Breast epithelium (tissue), 4 donors: ENCODE measurements at regions not wholly inside any gene's neighbourhood (a gene's known extent, or its start where the extent isn't known, plus 50 kb on each side); places are given as distances from the start of the nearest gene placed in this dataset.

Source experiments
- DNase-seq, 2 donors: peaks; one replicate each; pipeline ENCODE4 v3.0.0-alpha.2; 2019; ENCODE audit warnings: low spot score in 2 of 2
- H3K27ac ChIP-seq, 2 donors: fragments of 200-600 bp; sonication (generic) in 1 of 2; one replicate each; pipeline ENCODE4 v1.5.1; 2016 to 2019; ENCODE audit warnings: mild to moderate bottlenecking in 1 of 2
- H3K27me3 ChIP-seq, 2 donors: fragments of 200-600 bp; sonication (generic) in 1 of 2; one replicate each; pipeline versions ENCODE4 v1.5.1 to v1.6.0; 2017 to 2019; ENCODE audit warnings: control low read depth in 1 of 2, mild to moderate bottlenecking in 1 of 2
- H3K36me3 ChIP-seq: fragments of 200-600 bp; one replicate; pipeline ENCODE4 v1.5.1; 2019
- H3K4me1 ChIP-seq, 2 donors: fragments of 200-600 bp; sonication (generic); one replicate each; pipeline ENCODE4 v1.5.1; 2016 to 2019; ENCODE audit warnings: control low read depth in 1 of 2
- H3K4me3 ChIP-seq, 3 donors: fragments of 200-600 bp; sonication (generic); 1 replicate in 2 of 3; 2 replicates in 1 of 3; pipeline ENCODE4 v1.5.1; 2016 to 2019; ENCODE audit warnings: mild to moderate bottlenecking in 3 of 3, moderate library complexity in 2 of 3
- H3K9me3 ChIP-seq, 2 donors: fragments of 200-600 bp; sonication (generic) in 1 of 2; one replicate each; pipeline ENCODE4 v1.5.1; 2016 to 2019; ENCODE audit warnings: control low read depth in 1 of 2
- CTCF ChIP-seq, 3 donors: fragments of 450-650 bp; IDR thresholded peaks; one replicate each; pipeline ENCODE4 v1.5.1; 2016 to 2017; ENCODE audit warnings: antibody characterized with exemption in 3 of 3, mild to moderate bottlenecking in 3 of 3, moderate library complexity in 3 of 3
- POLR2A ChIP-seq: fragments of 450-650 bp; IDR thresholded peaks from one replicate; pipeline ENCODE4 v1.6.1; 2016; ENCODE audit warnings: antibody characterized with exemption, mild to moderate bottlenecking, moderate library complexity
- POLR2AphosphoS5 ChIP-seq, 3 donors: sonication (generic); formaldehyde crosslinking; IDR thresholded peaks; one replicate each; pipeline ENCODE4 v1.6.1; 2017; ENCODE audit warnings: antibody characterized with exemption in 3 of 3
- intact Hi-C: fragments of 100-400 bp; cut with DNase I; formaldehyde crosslinking; loops from one replicate; pipeline ENCODE4 v1.15.1; 2023; ENCODE audit warnings: low total_unique reads

DNA sequence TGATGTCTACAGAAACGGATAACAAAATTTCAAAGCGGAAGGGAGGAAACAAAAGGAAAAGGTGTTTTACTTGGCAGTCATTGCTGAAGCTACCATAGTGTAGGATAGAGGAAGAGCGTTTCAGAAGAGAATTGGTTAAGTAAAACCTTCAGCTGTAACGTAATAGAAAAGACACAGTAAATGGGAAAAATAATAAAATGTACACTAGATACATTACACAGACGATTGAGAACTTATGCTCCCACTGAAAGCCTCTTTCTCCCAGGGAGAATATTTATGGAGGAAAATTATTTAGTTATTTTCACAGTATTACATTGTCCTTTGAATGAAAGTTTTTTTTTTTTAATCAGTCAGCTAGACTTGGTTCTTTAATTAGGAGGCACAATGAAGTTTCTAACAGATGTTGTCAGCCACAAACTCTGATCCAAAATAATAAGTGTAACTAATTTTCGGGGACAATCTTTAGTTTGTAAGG, 90.7 kb upstream of the PRDM1 start:
- Histone ChIP-seq H3K27ac (peak overlapping the region in 1 of 2 donors; percentile 86), H3K9me3 (no peaks in the 10 kb centered on the region), H3K27me3 (no peaks in the 10 kb centered on the region), H3K4me3 (peak overlapping the region; percentile 59 to 80 (median 77)), H3K36me3 (no peaks in the 10 kb centered on the region), H3K4me1 (no peaks in the 10 kb centered on the region)
- intact Hi-C loops, result no loop called here
- no peak for DNase-seq
- TF ChIP-seq POLR2AphosphoS5 (IDR thresholded peaks at IDR 0.05), result no peak
- TF ChIP-seq POLR2A, result no peak
- no peak for TF ChIP-seq CTCF (IDR thresholded peaks at IDR 0.05)

- H3K27me3 ChIP-seq, result no peaks in the 10 kb centered on the region
- H3K27ac ChIP-seq, result peak overlapping the region; percentile 86 to 89
- no peaks in the 10 kb centered on the region for H3K36me3 ChIP-seq
- intact Hi-C loops, result no loop called here
- DNase-seq, result peak in 1 of 2 donors; percentile 49
- H3K4me3 ChIP-seq, result peak overlapping the region; percentile 59 to 80 (median 77)
- H3K4me1 ChIP-seq, result no peaks in the 10 kb centered on the region
- H3K9me3 ChIP-seq, result no peaks in the 10 kb centered on the region
- TF ChIP-seq POLR2A (no peak), POLR2AphosphoS5 (IDR thresholded peaks at IDR 0.05) (peak; percentile 12 to 72 (median 27)), CTCF (IDR thresholded peaks at IDR 0.05) (no peak)
Measured at GRCh38 chr6:105994591-105995390, 91.3 kb upstream of the PRDM1 start.

DNA sequence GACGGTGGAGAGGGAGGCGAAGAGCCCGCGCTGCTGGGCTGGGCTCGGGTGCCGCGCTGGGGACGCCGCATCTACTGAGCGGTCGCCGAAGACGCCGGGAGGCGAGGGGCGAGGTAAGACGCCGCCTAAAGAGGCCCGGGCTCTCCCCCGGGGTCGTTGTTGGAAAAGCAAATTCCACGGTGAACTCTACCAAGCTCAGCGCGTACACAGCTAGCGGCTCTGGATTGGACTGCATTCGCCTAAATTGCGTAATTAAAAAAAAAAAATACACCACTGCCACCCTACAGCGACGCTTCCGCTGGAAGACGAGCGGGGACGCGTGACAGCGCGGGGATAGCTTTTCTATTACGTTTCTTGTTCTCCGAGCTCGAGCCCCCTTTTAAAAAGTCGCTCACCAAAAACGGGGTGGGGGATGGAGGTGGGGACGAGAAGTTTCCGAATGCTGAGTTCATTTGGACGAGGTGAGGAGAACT, 92.0 kb upstream of the PRDM1 start:
- no peaks in the 10 kb centered on the region for H3K4me1 ChIP-seq
- no peaks in the 10 kb centered on the region for H3K9me3 ChIP-seq
- peak overlapping the region; percentile 86 to 89 for H3K27ac ChIP-seq
- intact Hi-C loops, result no loop called here
- peak overlapping the region; percentile 59 to 80 (median 77) for H3K4me3 ChIP-seq
- H3K27me3 ChIP-seq, result no peaks in the 10 kb centered on the region
- peak in 1 of 2 donors; percentile 22 for DNase-seq
- H3K36me3 ChIP-seq, result no peaks in the 10 kb centered on the region
- peak in 2 of 3 donors; percentile 9 to 45 for TF ChIP-seq POLR2AphosphoS5 (IDR thresholded peaks at IDR 0.05)
- TF ChIP-seq POLR2A, result no peak

- DNase-seq, result no peak
Measured at GRCh38 chr6:105993341-105994117, 92.6 kb upstream of the PRDM1 start.

More at GRCh38 chr6:105993341-105994117, 92.6 kb upstream of the PRDM1 start:
- intact Hi-C loops, result no loop called here
- no peaks in the 10 kb centered on the region for H3K9me3 ChIP-seq
- H3K27ac ChIP-seq, result peak overlapping the region; percentile 86 to 89
- H3K4me1 ChIP-seq, result no peaks in the 10 kb centered on the region
- TF ChIP-seq POLR2AphosphoS5 (IDR thresholded peaks at IDR 0.05) (no peak), CTCF (IDR thresholded peaks at IDR 0.05) (no peak), POLR2A (no peak)
- H3K27me3 ChIP-seq, result no peaks in the 10 kb centered on the region
- peak overlapping the region; percentile 59 to 80 (median 77) for H3K4me3 ChIP-seq
- no peaks in the 10 kb centered on the region for H3K36me3 ChIP-seq
